Activated CD4-positive, alpha-beta T cell treated with anti-CD3 and anti-CD28 coated beads for 48 hours (primary cell): ENCODE measurements at regions not wholly inside any gene's neighbourhood (a gene's known extent, or its start where the extent isn't known, plus 50 kb on each side); places are given as distances from the start of the nearest gene placed in this dataset.

ENCODE experiments used
- DNase-seq: peaks from one replicate; pipeline ENCODE4 v3.0.0-alpha.2; 2020

DNA sequence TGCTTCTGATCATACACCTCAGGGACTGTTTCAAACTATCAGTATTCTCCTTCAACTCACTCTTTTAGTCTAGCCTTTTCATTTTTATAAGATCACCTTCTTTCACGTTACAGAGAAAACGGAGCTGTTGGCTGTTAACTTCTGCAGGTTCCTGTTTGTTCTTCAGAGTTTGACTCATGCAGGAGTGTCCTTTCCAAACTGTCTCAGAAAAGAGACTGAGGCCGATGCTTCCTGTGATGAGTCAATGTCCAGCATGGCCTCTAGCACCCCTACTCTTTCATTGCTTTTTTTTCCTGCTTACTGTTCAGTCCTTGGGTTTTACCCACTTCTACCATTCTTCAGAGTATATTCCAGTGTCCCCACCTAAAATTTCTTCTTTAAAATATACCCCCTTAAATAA lies 240.8 kb upstream of the RGPD4 start:
- no peak for DNase-seq

DNA sequence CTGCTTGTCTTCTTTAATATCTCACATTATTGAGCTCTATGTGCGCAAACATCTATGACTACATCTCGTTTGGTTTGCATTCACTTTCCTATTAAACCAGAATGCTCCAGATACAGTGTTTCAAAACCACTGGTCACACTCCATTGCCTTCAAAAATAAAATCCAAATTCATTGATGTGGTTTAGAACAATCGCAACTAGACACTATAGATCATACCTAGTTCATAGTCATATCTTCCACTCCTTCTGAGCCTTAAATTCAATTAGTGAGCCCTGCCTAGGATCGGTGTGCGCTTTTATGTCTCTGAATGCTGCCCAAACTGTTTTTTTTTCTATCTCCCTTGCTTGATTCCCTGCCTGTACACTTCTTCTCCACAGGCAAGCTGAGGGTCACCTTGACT lies 238.5 kb upstream of the RGPD4 start:
- DNase-seq, result no peak

DNA sequence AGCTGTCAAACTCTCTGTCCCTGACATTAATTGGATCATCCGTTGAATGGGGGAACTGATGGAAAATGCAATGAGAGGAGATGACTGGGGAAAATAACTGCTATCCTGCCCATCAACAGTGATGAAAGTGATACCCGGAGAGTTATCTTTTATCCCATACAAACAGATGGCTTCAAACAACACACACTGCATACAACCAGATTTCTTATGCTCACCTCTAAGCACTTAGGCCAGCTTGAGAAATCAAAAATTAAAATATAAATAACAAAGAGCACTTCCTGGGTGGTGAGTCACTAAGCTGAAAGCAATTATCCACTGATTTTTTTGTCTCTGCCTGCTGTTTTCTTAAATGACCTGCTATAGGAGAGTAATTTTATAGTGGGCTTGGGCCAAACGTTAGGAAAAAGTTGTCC lies 237.6 kb upstream of the RGPD4 start:
- no peak for DNase-seq

DNA sequence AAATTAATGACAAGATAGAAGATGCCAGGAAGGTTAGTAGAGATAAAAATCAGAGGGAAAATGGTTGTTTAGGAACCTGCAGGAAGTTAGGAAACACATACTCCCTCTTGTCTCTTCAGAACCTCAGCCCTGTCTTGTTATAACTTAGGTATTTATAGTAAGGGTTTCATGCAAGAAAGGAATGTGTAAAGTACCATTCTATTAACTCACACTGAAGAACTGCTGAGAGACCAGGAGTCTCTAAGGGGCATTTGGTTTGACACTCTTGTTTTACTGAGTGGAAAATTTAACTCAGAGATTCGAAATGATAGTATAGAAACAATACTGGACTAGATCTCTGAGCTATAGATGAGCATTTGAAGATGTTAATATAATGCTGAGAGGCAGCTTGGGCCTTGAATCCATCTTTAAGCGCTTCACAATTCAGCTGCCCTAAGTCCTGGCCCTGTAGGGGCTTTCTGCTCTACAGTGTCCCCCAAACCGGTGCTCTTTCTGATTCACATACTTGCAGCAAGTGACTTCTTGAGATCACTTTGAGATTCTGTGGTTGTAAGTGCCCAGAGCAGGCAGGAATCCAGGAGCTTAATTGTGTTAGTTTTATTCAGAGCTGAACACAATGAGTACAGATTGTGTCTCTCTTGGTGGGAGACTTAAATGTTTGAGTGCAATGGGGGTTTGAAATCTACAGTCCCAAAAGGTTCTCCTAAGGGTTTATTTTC lies 235.0 kb upstream of the RGPD4 start:
- no peak for DNase-seq

DNA sequence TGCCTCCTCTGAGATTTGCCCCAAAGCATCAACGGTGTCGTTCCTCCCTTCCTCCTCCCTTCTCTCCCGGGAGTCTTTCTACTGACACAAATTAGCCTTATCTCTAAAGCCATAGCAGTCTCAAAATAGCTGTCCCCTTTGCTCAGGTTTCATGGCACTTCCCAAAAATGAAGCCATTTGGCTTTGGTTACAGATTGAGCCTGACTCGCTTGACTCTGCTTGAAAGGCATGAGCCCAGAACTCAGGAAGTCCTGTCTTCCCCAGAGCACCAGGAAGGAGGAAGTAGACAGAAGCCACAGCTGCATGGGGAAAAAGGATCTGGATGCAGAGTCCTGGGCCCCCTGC lies 234.4 kb upstream of the RGPD4 start:
- DNase-seq, result no peak

DNA sequence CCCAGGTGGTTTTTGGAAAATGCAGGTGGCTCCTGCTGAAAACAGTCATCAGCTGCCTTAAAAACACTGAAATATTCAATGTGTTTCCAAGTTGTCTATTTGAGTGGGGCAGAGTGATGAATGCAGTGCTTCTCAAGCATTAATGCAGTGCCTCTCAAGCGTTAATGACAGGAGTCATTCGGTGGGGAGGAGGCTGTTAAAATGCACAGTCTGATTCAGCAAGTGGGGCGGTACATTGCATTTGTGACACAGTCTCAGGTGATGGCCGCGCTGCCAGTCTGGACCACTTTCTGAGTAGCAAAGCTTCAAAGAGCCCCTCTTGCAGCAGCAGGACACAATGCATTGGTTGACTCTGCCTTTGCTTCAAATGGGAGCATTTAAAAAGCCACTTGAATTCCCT lies 231.4 kb upstream of the RGPD4 start:
- DNase-seq, result no peak

DNA sequence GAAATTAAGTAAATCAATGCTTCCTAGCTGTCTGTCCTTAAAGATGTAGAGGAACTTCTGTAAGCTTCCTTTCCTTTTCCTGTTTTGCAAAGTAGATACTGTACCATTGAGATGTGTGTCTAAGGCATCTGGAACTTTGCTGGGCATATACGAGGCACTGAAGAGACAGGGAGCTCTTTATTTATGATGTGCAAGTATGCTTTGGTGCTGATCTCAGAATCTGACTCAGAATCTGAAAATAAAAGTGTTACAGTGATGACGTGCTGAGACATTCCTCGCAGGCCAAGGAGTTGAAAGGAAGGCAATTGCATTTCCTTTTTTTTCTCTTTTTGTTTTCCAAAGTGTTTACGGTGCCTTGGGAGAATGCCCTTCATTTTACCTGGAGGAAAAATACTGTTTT lies 230.9 kb upstream of the RGPD4 start:
- DNase-seq, result no peak

DNA sequence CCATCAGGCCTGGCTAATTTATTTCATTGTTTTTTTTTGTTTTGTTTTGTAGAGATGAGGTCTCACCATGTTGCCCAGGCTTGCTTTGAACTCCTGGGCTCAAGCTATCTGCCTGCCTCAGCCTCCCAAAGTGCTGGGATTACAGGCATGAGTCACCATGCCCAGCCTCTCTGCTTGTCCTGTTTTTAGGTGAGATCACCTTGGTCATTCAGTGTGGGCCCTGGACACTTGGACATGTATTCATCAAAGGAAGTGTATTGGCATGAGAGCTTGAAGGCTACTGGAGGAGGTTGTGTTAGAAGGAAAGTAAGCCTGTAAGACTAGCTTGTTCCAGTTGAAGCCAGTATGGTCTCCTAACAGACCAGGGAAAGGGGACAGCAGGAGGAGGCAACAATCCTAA lies 229.2 kb upstream of the RGPD4 start:
- no peak for DNase-seq

DNA sequence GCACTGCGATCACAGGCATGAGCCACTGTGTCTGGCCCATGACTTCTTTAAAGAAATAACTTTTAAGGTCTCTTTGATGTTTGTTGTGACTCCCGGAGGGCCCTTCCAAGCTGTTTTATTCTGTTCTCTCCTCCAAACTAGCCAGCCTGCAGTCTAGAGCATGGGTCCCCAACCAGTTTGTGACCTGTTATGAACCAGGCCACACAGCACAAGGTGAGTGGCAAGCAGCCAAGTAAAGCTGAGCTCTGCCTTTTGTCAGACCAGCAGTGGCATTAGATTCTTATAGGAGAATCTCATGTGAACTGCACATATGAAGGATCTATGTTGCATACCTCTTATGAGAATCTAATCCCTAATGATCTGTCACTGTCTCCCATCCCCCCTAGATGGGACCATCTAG lies 223.9 kb upstream of the RGPD4 start:
- DNase-seq, result no peak

DNA sequence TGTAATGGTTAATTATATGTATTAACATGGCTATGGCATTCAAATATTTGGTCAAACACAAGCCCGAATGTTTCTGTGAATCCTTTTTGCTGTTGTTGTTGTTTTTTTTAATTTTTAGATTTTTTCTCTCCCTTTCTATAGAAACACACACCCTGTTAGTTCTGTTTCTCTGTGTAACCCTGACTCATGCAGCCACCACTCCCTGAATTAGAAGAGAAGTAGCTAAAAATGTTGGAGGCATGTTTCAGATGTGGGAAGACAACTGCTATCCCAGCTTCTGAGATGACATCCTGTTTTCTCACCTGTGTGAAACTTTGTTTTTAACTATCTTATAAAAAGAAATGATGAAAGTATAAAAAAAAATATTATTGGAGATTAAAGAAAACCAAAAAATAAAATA lies 219.6 kb upstream of the RGPD4 start:
- no peak for DNase-seq

DNA sequence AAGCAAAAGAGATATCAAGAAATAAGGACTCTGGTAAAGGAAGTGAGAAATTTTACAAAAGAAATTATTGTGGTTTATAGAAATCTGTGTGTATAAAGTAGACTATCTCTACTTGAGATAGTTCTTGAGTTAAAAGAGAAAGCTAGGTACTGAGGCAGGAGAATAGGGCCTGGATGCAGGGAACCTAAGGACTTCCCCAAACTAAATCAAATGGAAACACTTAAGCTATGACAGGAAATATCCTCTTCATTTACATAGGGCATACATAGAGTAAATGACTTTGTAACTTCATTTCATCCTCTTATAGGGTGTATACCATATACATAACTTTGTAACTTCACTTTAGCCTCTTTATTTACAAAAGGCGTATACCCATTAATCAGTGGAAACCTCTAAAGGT lies 219.2 kb upstream of the RGPD4 start:
- no peak for DNase-seq

DNA sequence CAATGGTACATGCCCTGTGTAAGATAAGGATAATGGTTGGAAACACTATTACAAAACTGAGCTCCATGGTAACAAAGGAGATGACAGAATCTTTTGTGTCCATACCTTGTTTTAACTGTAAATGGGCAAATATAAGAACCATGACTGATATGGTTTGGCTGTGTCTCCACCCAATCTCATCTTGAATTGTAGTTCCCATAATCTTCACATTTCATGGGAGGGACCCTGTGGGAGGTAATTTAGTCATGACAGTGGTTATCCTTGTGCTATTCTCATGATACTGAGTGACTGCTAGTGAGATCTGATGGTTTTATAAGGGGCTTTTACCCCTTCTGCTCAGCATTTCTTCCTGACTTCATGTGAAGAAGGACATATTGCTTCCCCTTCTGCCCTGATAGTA lies 211.7 kb upstream of the RGPD4 start:
- no peak for DNase-seq

DNA sequence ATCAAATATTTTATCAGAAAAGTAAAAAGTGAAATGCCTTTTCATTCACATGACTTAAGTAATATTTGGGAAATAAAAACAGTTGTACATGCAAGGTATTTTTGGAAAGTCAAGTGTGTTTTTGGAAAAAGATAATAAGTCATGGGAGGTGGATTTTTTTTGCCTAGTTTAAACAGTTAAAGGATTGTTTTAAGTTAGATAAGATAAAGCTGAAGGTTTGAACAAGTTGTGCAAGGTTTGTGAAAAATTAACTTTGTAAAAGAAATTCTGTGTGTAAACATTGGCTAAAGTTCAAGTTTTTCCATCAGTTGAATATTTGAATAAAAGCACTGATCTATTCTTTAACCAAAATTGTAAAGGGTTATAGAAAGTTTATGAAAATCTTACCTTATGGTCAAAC lies 207.9 kb upstream of the RGPD4 start:
- no peak for DNase-seq

DNA sequence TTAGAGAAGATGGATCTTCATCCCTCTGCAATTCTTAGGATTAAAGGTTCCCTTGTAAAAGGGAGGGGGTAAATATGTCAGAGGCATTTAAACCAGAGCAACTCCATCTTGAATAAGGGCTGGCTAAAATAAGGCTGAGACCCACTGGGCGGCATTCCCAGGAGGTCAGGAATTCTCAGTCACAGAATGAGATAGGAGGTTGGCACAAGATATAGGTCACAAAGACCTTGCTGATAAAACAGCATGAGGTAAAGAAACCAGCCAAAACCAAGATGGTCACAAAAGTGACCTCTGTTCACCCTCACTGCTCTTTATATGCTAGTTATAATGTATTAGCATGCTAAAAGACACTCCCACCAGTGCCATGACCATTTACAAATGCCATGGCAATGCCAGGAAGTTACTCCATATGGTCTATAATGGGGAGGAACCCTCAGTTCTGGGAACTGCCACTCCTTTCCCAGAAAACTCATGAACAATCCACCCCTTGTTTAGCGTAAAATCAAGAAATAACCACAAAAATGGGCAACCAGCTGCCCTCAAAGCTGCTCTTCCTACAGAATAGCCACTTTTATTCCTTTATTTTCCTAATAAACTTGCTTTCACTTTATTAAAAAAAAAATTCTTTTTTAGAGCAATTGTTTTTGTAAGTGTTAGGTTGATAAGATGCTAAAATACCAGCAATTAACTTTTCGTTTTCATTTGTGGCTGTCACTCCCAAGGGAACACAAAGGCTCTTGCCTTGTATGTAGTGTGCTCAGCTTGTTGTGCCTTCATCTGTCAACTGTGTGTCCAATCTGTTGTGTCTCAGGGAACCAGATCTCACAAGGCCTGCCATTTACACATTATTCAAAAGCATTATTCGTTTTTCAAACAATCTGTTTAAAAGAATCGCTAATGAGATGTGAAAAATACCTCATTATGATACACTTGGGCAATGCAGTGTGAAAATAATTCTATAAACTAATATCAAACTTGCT lies 205.2 kb upstream of the RGPD4 start:
- no peak for DNase-seq

DNA sequence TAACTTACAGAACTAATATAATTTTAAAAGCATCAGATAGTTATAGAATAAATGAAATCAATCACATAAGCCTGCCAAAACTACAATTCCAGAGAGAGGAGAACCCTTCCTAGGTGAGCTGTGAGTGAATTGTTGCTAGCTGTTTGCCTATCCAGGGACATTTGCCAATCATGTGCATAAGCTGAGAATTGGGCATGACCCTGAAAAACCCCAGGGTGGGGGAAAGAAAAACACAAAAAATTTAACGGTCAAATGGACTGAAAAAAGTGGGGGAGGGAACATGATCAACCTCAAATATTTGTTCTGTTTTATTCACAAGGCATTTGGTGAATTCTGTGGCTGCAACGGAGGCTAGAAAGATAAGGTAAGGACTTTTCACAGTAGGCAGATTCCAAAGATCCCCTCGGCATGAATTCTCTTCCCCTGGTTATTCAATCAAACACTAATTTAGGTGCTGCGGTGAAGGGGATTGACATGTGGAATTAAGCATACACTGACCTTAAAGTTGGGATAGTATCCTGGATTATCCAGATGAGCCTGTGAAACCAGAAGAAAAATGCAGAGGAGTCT lies 203.9 kb upstream of the RGPD4 start:
- no peak for DNase-seq

DNA sequence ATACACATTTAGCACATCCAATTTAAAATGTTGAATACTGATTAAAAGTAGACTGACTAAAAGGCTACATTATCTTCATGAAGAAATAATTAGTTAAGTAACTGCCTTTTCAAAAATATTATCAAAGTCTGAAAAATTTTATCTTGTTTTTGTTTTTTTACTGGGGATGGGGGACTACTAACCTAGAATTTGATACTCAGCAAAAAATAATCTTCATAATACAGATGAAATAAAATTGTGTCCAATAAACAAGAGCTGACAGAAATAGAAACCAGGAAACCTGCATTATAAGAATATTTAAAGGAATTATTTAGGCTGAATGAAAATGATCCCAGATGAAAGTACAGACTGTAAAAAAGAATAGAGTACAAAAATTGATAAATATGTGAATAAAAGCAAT lies 200.7 kb upstream of the RGPD4 start:
- DNase-seq, result no peak

DNA sequence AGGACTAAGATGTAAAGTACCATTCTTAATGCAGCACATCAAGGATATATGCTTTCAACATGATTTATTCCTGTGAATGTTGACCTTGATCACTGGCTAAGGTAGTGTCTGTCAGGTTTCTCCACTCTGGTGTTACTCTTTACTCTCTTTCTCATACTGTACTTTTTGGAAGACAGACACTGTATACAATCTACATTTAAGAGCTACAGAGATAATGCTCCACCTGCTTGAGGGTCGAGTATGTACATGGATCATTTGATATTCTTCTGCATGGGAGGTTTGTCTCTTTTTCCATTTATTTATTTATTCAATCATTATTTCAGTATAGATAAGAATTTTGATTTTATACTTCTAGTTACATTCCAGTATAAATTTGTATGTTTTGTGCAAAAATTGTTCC lies 199.5 kb upstream of the RGPD4 start:
- no peak for DNase-seq

DNA sequence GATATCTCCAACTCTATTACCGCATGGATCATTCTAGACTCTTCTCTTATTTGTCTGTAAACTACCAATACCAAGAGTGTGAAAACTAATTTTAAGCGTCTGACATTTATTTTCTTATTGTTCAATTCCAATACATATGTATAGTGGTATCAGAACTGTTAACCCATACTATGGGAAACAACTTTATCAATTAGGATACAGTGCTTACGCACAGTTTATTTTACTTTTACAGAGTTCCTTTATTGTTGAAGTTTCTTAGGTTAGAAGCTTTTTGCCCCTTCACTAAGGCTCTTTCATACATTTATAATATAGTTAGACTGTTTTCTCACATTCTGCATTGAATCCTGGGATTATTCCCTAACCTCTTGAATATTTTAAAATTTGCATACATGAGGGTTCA lies 198.8 kb upstream of the RGPD4 start:
- DNase-seq, result no peak

DNA sequence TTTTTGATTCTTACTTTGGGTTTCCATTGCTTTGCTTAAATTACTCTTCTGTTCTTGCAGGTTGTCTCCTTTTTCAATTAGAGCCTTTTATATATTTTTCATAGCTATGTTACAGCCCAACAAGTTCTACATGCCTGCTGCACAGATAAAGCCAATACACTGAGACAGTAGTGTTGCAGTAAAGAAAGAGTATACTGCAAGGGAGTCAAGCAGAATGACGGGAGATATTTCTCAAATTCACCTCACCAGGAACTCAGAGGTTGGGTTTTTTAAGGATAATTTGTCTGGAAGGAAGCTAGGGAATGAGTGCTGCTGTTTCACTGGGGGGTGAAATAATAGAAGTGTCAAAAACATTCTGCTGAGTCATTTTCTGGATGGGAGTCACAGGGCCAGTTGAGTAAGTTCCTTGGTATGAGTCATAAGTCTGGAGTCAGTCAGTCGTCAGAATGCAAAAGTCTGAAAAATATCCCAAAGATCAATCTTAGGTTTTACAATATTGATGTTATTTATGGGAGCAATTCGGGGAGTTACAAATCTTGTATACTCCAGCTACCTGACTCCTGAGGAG lies 193.0 kb upstream of the RGPD4 start:
- DNase-seq, result no peak

DNA sequence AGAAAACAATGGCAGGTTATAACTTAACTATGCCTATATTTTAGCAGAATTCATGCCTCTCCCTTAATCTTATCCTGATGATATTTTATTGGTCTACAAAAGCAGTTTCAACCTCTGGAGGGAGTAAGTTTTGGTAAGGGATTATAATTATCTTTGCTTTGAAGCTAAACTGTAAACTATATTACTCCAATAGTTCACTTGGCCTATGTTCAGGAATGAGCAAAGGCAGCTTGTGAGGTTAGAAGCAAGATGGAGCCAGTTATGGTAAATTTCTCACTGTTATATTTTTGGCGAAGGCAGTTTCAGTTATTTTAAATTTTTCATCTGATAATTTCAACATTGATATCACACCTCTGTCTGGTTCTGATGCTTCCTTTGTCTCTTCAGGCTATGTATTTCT lies 192.5 kb upstream of the RGPD4 start:
- no peak for DNase-seq

DNA sequence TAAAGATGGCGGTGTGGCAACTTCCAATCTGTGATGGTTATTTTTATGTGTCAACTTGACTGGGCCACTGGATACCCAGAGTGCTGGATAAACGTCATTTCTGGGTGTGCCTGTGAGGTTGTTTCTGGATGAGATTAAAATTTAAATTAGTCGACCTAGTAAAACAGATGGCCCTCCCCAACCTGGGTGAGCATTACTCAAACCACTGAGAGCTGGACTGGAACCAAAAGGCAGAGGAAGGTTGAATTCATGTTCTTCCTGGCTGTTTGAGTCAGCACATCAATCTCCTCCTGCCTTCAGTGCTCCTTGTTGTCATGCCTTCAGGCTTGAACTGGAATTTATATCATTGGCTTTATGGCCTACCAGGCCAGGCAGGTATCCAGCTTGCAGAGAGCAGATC lies 190.8 kb upstream of the RGPD4 start:
- no peak for DNase-seq

DNA sequence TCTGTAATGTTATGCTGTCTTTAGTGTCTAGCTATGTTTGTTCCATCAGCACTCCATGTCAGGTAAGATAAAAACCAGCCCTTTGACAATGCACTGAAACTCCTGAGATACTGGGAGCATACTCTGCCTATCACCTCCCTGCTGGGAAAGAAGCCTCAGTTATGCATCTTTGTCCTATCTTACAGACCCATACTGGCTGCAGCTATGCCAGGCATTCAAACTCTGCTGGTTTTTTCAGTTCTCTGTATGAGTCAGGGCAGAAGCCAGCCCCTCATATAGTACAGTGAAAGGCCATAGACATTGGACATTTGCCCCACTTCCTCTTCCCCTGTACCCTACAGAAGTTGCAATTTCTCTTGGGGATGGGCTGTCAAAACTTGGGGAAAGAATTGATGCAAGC lies 181.1 kb upstream of the RGPD4 start:
- DNase-seq, result no peak

DNA sequence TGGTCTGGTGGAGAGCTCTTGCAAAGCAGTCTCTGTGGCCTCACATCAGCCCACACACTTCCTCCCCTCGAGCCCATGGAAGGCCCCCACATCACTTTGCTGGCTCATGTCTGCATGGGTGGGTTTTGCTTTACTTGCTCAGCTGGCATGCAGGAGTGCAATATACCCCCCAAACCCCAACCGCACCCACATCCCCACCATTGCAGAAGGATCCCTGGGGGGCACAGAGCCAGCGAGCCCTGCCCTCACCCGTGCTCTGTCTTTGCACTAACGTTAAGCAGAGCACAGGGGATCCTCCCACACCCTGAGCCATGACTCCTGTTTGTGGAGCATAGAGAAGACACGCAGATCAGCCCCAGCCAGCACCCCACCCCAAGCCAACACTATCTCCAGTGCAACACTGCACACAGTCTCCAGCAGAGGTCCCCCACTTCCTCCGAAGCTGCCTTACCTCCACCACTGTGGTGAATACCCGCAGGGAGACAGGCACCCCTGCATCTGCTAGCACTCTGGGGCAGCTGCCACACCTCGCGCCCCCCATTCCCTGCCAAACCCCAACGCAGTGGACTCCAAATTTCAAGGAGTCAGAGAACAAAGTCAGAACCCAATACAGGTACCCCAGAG lies 177.8 kb upstream of the RGPD4 start:
- no peak for DNase-seq
